ENCODE measurements at regions not wholly inside any gene's neighbourhood (a gene's known extent, or its start where the extent isn't known, plus 50 kb on each side); places are given as distances from the start of the nearest gene placed in this dataset.

- Mint-ChIP-seq H3K4me3 (no peak overlapping the region), H3K36me3 (ENCODE audit: low read depth) (no peaks in the 10 kb centered on the region), H3K9me3 (peaks cover 15% of the 10 kb centered on the region), H3K27ac (no peak overlapping the region), H3K4me1 (no peaks in the 10 kb centered on the region), H3K27me3 (ENCODE audit: low read depth, poor library complexity) (no peaks in the 10 kb centered on the region)
- DNase-seq: no peak
- no peak for TF ChIP-seq CTCF (IDR thresholded peaks at IDR 0.05)
Measured at GRCh38 chr7:136807598-136807997, 60.9 kb upstream of the CHRM2 start.

- no peak overlapping the region for H3K27ac Mint-ChIP-seq
- no peak overlapping the region for H3K4me3 Mint-ChIP-seq
- no peak for DNase-seq
- no peaks in the 10 kb centered on the region for H3K27me3 Mint-ChIP-seq (ENCODE audit: low read depth, poor library complexity)
- no peaks in the 10 kb centered on the region for H3K4me1 Mint-ChIP-seq
- no peaks in the 10 kb centered on the region for H3K36me3 Mint-ChIP-seq (ENCODE audit: low read depth)
- no peak for TF ChIP-seq CTCF (IDR thresholded peaks at IDR 0.05)
- peaks cover 7% of the 10 kb centered on the region for H3K9me3 Mint-ChIP-seq
Measured at GRCh38 chr7:136803028-136803427, 65.4 kb upstream of the CHRM2 start.

- no peak for TF ChIP-seq CTCF (IDR thresholded peaks at IDR 0.05)
- no peak overlapping the region for H3K4me3 Mint-ChIP-seq
Measured at GRCh38 chr7:136783934-136784333, 84.5 kb upstream of the CHRM2 start.

GRCh38 chr7:136741941-136742340 lies 126.5 kb upstream of the CHRM2 start:
- no peak for DNase-seq
- Mint-ChIP-seq H3K36me3 (ENCODE audit: low read depth) (no peaks in the 10 kb centered on the region), H3K9me3 (peaks cover 24% of the 10 kb centered on the region), H3K4me1 (no peaks in the 10 kb centered on the region), H3K27me3 (ENCODE audit: low read depth, poor library complexity) (no peaks in the 10 kb centered on the region), H3K27ac (no peak overlapping the region), H3K4me3 (no peak overlapping the region)
- no peak for TF ChIP-seq CTCF (IDR thresholded peaks at IDR 0.05)

More at GRCh38 chr7:136783934-136784333, 84.5 kb upstream of the CHRM2 start:
- peaks cover 5% of the 10 kb centered on the region for H3K9me3 Mint-ChIP-seq
- no peak for DNase-seq
- no peaks in the 10 kb centered on the region for H3K36me3 Mint-ChIP-seq (ENCODE audit: low read depth)
- H3K27ac Mint-ChIP-seq: no peak overlapping the region
- H3K27me3 Mint-ChIP-seq (ENCODE audit: low read depth, poor library complexity): no peaks in the 10 kb centered on the region
- no peaks in the 10 kb centered on the region for H3K4me1 Mint-ChIP-seq

- peaks cover 6% of the 10 kb centered on the region for H3K9me3 Mint-ChIP-seq
- no peaks in the 10 kb centered on the region for H3K4me1 Mint-ChIP-seq
- no peaks in the 10 kb centered on the region for H3K36me3 Mint-ChIP-seq (ENCODE audit: low read depth)
- H3K27ac Mint-ChIP-seq: no peak overlapping the region
- no peak overlapping the region for H3K4me3 Mint-ChIP-seq
- TF ChIP-seq CTCF (IDR thresholded peaks at IDR 0.05): no peak
- peaks cover 4% of the 10 kb centered on the region for H3K27me3 Mint-ChIP-seq (ENCODE audit: low read depth, poor library complexity)
- DNase-seq: no peak
Measured at GRCh38 chr7:136728945-136729344, 139.5 kb upstream of the CHRM2 start.

- H3K27me3 Mint-ChIP-seq (ENCODE audit: low read depth, poor library complexity): peaks cover 4% of the 10 kb centered on the region
- no peak overlapping the region for H3K27ac Mint-ChIP-seq
- TF ChIP-seq CTCF (IDR thresholded peaks at IDR 0.05): no peak
- DNase-seq: no peak
- no peaks in the 10 kb centered on the region for H3K9me3 Mint-ChIP-seq
- no peaks in the 10 kb centered on the region for H3K36me3 Mint-ChIP-seq (ENCODE audit: low read depth)
- H3K4me1 Mint-ChIP-seq: no peaks in the 10 kb centered on the region
- no peak overlapping the region for H3K4me3 Mint-ChIP-seq
Measured at GRCh38 chr7:136726460-136726859, 142.0 kb upstream of the CHRM2 start.
